GM23338 (cell line): ENCODE measurements at regions not wholly inside any gene's neighbourhood (a gene's known extent, or its start where the extent isn't known, plus 50 kb on each side); places are given as distances from the start of the nearest gene placed in this dataset.

Experiments
- ATAC-seq: fragments of 200-7000 bp; cut with Tn5 transposase; 3 replicates; pipeline ENCODE4 v1.9.1; 2020
- DNase-seq: peaks from one replicate; pipeline ENCODE4 v3.0.0-alpha.2; 2015; ENCODE audit warnings: low spot score
- H2AFZ ChIP-seq: fragments of 200-600 bp; sonication (generic); 2 replicates; pipeline ENCODE4 v1.8.0; 2016; ENCODE audit warnings: antibody characterized with exemption, mild to moderate bottlenecking, moderate library complexity
- H3F3A ChIP-seq: fragments of 200-600 bp; sonication (generic); replicated peaks from 2 replicates; pipeline ENCODE4 v1.8.0; 2017; ENCODE audit warnings: antibody characterized with exemption, mixed run types, low read depth
- H3K27ac ChIP-seq: fragments of 200-600 bp; sonication (generic); 2 replicates; pipeline ENCODE4 v1.6.1; 2016; ENCODE audit warnings: low read depth
- H3K27me3 ChIP-seq: fragments of 200-600 bp; sonication (generic); 2 replicates; pipeline ENCODE4 v1.8.0; 2016; ENCODE audit warnings: mild to moderate bottlenecking, mixed run types, moderate library complexity; ENCODE audit not compliant: insufficient read depth
- H3K36me3 ChIP-seq: fragments of 200-600 bp; sonication (generic); 2 replicates; pipeline ENCODE4 v1.8.0; 2016; ENCODE audit warnings: mild to moderate bottlenecking; ENCODE audit not compliant: insufficient read depth
- H3K4me1 ChIP-seq: fragments of 200-600 bp; sonication (generic); 2 replicates; pipeline ENCODE4 v1.8.0; 2016; ENCODE audit warnings: mild to moderate bottlenecking, moderate library complexity; ENCODE audit not compliant: insufficient read depth
- H3K4me2 ChIP-seq: fragments of 200-600 bp; sonication (generic); 2 replicates; pipeline ENCODE4 v1.7.1; 2017; ENCODE audit warnings: mixed run types
- H3K4me3 ChIP-seq: fragments of 200-600 bp; sonication (generic); 2 replicates; pipeline ENCODE4 v1.6.1; 2016; ENCODE audit warnings: mixed run types
- H3K79me2 ChIP-seq: fragments of 200-600 bp; sonication (generic); replicated peaks from 2 replicates; pipeline ENCODE4 v1.8.0; 2017; ENCODE audit warnings: mild to moderate bottlenecking; ENCODE audit not compliant: insufficient read depth
- H3K9me2 ChIP-seq: fragments of 200-600 bp; sonication (generic); 2 replicates; pipeline ENCODE4 v1.8.0; 2017; ENCODE audit not compliant: insufficient read depth
- H4K20me1 ChIP-seq: fragments of 200-600 bp; sonication (generic); replicated peaks from 2 replicates; pipeline ENCODE4 v1.8.0; 2017; ENCODE audit warnings: mild to moderate bottlenecking; ENCODE audit not compliant: insufficient read depth
- H3K27ac Mint-ChIP-seq: 2 replicates; pipeline ENCODE4 v1.8.0; 2020; ENCODE audit warnings: inconsistent platforms, mild to moderate bottlenecking, moderate library complexity, mixed read lengths
- H3K27me3 Mint-ChIP-seq: 3 replicates; pipeline ENCODE4 v1.8.0; 2022; ENCODE audit warnings: low read depth, mild to moderate bottlenecking, moderate library complexity, mixed read lengths, inconsistent platforms; ENCODE audit not compliant: insufficient read depth, poor library complexity
- H3K36me3 Mint-ChIP-seq: 3 replicates; pipeline ENCODE4 v1.8.0; 2021; ENCODE audit warnings: low read depth, mild to moderate bottlenecking, inconsistent platforms, moderate library complexity, mixed read lengths
- H3K4me1 Mint-ChIP-seq: 3 replicates; pipeline ENCODE4 v1.8.0; 2020; ENCODE audit warnings: mild to moderate bottlenecking, inconsistent platforms, mixed read lengths
- H3K4me3 Mint-ChIP-seq: 3 replicates; pipeline ENCODE4 v1.8.0; 2021; ENCODE audit warnings: moderate library complexity, mild to moderate bottlenecking, inconsistent platforms, mixed read lengths
- H3K9me3 Mint-ChIP-seq: 3 replicates; pipeline ENCODE4 v1.8.0; 2020; ENCODE audit warnings: moderate library complexity, mild to moderate bottlenecking, inconsistent platforms, mixed read lengths
- CREB1 ChIP-seq: fragments of 250-450 bp; sonication (Bioruptor Pico); IDR thresholded peaks from 2 replicates; pipeline ENCODE4 v1.5.0; 2020; ENCODE audit warnings: low read depth, mild to moderate bottlenecking, moderate library complexity
- EZH2 ChIP-seq: fragments of 200-600 bp; sonication (generic); IDR thresholded peaks from one replicate; pipeline ENCODE4 v1.8.0; 2017; ENCODE audit warnings: antibody characterized with exemption, mild to moderate bottlenecking, low read depth; ENCODE audit not compliant: unreplicated experiment
- EZH2phosphoT487 ChIP-seq: fragments of 200-600 bp; sonication (generic); IDR thresholded peaks from one replicate; pipeline ENCODE4 v1.8.1; 2018; ENCODE audit warnings: antibody characterized with exemption; ENCODE audit not compliant: unreplicated experiment
- JUNB ChIP-seq: IDR thresholded peaks from one replicate; pipeline ENCODE4 v1.6.1; 2016; ENCODE audit warnings: antibody characterized with exemption; ENCODE audit not compliant: unreplicated experiment
- NANOG ChIP-seq: IDR thresholded peaks from 2 replicates; pipeline ENCODE4 v1.6.1; 2016; ENCODE audit warnings: antibody characterized with exemption, borderline replicate concordance
- POLR2AphosphoS5 ChIP-seq: IDR thresholded peaks from 2 replicates; pipeline ENCODE4 v1.6.1; 2016; ENCODE audit warnings: antibody characterized with exemption, low read depth
- STAT1 ChIP-seq: IDR thresholded peaks from one replicate; pipeline ENCODE4 v1.6.1; 2016; ENCODE audit warnings: antibody characterized with exemption; ENCODE audit not compliant: unreplicated experiment
- ZNF114 ChIP-seq: fragments of 250-450 bp; sonication (Bioruptor Pico); IDR thresholded peaks from 2 replicates; pipeline ENCODE4 v1.5.0; 2020; ENCODE audit warnings: mild to moderate bottlenecking, moderate library complexity
- ZNF331 ChIP-seq: fragments of 250-450 bp; sonication (Bioruptor Pico); IDR thresholded peaks from 2 replicates; pipeline ENCODE4 v1.5.0; 2020; ENCODE audit warnings: low read depth, mild to moderate bottlenecking, moderate library complexity
- TF ChIP-seq, protein P1 (sequence below): IDR thresholded peaks from one replicate; pipeline ENCODE4 v1.6.1; 2018; ENCODE audit warnings: antibody characterized with exemption; ENCODE audit not compliant: unreplicated experiment
- TF ChIP-seq, protein P2 (sequence below): IDR thresholded peaks from 2 replicates; pipeline ENCODE4 v1.6.1; 2016; ENCODE audit warnings: antibody characterized with exemption
- TF ChIP-seq, protein P3 (sequence below), 2 experiments: fragments of 200-600 bp in 1 of 2; sonication (generic) in 1 of 2; conservative IDR thresholded peaks; 2 replicates each; pipeline versions ENCODE4 v1.5.1 to v1.6.1; 2016 to 2017; ENCODE audit warnings: antibody characterized with exemption in 2 of 2, low read depth in 2 of 2, mild to moderate bottlenecking in 2 of 2, moderate library complexity in 1 of 2
- TF ChIP-seq, protein P4 (sequence below): fragments of 250-450 bp; sonication (Bioruptor Pico); IDR thresholded peaks from 2 replicates; pipeline ENCODE4 v1.5.0; 2020; ENCODE audit warnings: mild to moderate bottlenecking, moderate library complexity

DNA sequence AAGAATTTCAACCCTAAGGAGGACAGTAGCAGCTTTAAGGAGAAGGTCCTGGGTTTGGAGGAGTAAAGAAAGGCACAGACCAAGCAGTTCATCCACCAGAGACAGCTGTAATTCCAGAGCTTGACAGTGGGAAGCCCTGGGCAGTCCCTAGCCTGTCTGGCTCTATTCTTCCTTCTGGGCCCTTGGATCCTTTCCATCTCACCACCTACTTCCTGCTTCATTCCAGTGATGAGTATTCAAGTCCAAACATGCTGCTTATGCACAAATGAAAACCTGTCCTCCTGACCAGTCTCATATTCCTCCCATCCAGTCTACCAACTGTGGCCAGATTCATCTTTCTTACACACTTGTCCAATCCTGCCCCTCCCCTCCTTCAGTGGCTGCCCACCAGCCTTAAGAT is 171.4 kb downstream of the CNTN3 start (continued):
- TF ChIP-seq, protein P1, sequence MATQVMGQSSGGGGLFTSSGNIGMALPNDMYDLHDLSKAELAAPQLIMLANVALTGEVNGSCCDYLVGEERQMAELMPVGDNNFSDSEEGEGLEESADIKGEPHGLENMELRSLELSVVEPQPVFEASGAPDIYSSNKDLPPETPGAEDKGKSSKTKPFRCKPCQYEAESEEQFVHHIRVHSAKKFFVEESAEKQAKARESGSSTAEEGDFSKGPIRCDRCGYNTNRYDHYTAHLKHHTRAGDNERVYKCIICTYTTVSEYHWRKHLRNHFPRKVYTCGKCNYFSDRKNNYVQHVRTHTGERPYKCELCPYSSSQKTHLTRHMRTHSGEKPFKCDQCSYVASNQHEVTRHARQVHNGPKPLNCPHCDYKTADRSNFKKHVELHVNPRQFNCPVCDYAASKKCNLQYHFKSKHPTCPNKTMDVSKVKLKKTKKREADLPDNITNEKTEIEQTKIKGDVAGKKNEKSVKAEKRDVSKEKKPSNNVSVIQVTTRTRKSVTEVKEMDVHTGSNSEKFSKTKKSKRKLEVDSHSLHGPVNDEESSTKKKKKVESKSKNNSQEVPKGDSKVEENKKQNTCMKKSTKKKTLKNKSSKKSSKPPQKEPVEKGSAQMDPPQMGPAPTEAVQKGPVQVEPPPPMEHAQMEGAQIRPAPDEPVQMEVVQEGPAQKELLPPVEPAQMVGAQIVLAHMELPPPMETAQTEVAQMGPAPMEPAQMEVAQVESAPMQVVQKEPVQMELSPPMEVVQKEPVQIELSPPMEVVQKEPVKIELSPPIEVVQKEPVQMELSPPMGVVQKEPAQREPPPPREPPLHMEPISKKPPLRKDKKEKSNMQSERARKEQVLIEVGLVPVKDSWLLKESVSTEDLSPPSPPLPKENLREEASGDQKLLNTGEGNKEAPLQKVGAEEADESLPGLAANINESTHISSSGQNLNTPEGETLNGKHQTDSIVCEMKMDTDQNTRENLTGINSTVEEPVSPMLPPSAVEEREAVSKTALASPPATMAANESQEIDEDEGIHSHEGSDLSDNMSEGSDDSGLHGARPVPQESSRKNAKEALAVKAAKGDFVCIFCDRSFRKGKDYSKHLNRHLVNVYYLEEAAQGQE = no peak
- TF ChIP-seq, protein P2, sequence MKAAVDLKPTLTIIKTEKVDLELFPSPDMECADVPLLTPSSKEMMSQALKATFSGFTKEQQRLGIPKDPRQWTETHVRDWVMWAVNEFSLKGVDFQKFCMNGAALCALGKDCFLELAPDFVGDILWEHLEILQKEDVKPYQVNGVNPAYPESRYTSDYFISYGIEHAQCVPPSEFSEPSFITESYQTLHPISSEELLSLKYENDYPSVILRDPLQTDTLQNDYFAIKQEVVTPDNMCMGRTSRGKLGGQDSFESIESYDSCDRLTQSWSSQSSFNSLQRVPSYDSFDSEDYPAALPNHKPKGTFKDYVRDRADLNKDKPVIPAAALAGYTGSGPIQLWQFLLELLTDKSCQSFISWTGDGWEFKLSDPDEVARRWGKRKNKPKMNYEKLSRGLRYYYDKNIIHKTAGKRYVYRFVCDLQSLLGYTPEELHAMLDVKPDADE = no peak
- TF ChIP-seq ZNF114 (CRISPR knock-in tag) (no peak), EZH2phosphoT487 (no peak)

DNA sequence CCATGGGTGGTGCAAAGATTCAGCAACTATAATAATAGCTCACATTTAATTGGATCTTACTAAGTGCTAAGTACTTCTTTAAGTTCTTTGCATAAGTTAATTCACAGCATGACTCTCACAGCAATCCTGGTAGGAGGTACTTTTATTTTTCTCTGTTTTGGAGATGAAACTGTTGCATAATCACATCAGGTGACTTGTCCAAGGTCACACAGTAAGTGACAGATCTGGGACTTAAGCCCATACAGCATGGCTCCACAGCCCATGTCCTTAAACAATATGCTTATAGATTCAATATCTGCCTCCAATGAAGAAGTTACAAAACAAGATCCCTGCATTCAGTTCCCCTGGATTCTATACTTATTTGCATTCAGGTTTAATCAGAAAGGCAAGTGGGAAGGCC is 171.8 kb downstream of the CNTN3 start:
- Mint-ChIP-seq H3K9me3 (no peaks in the 10 kb centered on the region), H3K27me3 (no peaks in the 10 kb centered on the region), H3K27ac (no peak overlapping the region), H3K4me1 (no peaks in the 10 kb centered on the region), H3K36me3 (no peaks in the 10 kb centered on the region), H3K4me3 (no peak overlapping the region)
- no peaks in the 10 kb centered on the region for H3K9me2 ChIP-seq
- H3K4me2 ChIP-seq = no peak overlapping the region
- H3K27ac ChIP-seq = no peak overlapping the region
- DNase-seq (no peak), ATAC-seq (no peak)
- H3K4me3 ChIP-seq = no peak overlapping the region
- H3F3A ChIP-seq = no peaks in the 10 kb centered on the region
- no peaks in the 10 kb centered on the region for H3K4me1 ChIP-seq
- H3K27me3 ChIP-seq = no peaks in the 10 kb centered on the region
- H2AFZ ChIP-seq = no peak overlapping the region
- no peaks in the 10 kb centered on the region for H3K36me3 ChIP-seq
- H3K79me2 ChIP-seq = no peaks in the 10 kb centered on the region
- H4K20me1 ChIP-seq = no peaks in the 10 kb centered on the region
- TF ChIP-seq STAT1 (no peak), CREB1 (CRISPR knock-in tag) (no peak), EZH2phosphoT487 (no peak), POLR2AphosphoS5 (no peak), EZH2 (no peak), JUNB (no peak), ZNF331 (CRISPR knock-in tag) (no peak), NANOG (no peak)
- TF ChIP-seq, protein P3, sequence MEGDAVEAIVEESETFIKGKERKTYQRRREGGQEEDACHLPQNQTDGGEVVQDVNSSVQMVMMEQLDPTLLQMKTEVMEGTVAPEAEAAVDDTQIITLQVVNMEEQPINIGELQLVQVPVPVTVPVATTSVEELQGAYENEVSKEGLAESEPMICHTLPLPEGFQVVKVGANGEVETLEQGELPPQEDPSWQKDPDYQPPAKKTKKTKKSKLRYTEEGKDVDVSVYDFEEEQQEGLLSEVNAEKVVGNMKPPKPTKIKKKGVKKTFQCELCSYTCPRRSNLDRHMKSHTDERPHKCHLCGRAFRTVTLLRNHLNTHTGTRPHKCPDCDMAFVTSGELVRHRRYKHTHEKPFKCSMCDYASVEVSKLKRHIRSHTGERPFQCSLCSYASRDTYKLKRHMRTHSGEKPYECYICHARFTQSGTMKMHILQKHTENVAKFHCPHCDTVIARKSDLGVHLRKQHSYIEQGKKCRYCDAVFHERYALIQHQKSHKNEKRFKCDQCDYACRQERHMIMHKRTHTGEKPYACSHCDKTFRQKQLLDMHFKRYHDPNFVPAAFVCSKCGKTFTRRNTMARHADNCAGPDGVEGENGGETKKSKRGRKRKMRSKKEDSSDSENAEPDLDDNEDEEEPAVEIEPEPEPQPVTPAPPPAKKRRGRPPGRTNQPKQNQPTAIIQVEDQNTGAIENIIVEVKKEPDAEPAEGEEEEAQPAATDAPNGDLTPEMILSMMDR (conservative IDR thresholded peaks at IDR 0.05; ENCODE audit: low read depth in 2 of 2) = no peak
- TF ChIP-seq, protein P4, sequence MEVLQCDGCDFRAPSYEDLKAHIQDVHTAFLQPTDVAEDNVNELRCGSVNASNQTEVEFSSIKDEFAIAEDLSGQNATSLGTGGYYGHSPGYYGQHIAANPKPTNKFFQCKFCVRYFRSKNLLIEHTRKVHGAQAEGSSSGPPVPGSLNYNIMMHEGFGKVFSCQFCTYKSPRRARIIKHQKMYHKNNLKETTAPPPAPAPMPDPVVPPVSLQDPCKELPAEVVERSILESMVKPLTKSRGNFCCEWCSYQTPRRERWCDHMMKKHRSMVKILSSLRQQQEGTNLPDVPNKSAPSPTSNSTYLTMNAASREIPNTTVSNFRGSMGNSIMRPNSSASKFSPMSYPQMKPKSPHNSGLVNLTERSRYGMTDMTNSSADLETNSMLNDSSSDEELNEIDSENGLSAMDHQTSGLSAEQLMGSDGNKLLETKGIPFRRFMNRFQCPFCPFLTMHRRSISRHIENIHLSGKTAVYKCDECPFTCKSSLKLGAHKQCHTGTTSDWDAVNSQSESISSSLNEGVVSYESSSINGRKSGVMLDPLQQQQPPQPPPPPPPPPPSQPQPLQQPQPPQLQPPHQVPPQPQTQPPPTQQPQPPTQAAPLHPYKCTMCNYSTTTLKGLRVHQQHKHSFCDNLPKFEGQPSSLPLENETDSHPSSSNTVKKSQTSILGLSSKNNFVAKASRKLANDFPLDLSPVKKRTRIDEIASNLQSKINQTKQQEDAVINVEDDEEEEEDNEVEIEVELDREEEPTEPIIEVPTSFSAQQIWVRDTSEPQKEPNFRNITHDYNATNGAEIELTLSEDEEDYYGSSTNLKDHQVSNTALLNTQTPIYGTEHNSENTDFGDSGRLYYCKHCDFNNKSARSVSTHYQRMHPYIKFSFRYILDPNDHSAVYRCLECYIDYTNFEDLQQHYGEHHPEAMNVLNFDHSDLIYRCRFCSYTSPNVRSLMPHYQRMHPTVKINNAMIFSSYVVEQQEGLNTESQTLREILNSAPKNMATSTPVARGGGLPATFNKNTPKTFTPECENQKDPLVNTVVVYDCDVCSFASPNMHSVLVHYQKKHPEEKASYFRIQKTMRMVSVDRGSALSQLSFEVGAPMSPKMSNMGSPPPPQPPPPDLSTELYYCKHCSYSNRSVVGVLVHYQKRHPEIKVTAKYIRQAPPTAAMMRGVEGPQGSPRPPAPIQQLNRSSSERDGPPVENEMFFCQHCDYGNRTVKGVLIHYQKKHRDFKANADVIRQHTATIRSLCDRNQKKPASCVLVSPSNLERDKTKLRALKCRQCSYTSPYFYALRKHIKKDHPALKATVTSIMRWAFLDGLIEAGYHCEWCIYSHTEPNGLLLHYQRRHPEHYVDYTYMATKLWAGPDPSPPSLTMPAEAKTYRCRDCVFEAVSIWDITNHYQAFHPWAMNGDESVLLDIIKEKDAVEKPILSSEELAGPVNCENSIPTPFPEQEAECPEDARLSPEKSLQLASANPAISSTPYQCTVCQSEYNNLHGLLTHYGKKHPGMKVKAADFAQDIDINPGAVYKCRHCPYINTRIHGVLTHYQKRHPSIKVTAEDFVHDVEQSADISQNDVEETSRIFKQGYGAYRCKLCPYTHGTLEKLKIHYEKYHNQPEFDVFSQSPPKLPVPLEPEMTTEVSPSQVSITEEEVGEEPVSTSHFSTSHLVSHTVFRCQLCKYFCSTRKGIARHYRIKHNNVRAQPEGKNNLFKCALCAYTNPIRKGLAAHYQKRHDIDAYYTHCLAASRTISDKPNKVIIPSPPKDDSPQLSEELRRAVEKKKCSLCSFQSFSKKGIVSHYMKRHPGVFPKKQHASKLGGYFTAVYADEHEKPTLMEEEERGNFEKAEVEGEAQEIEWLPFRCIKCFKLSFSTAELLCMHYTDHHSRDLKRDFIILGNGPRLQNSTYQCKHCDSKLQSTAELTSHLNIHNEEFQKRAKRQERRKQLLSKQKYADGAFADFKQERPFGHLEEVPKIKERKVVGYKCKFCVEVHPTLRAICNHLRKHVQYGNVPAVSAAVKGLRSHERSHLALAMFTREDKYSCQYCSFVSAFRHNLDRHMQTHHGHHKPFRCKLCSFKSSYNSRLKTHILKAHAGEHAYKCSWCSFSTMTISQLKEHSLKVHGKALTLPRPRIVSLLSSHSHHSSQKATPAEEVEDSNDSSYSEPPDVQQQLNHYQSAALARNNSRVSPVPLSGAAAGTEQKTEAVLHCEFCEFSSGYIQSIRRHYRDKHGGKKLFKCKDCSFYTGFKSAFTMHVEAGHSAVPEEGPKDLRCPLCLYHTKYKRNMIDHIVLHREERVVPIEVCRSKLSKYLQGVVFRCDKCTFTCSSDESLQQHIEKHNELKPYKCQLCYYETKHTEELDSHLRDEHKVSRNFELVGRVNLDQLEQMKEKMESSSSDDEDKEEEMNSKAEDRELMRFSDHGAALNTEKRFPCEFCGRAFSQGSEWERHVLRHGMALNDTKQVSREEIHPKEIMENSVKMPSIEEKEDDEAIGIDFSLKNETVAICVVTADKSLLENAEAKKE (CRISPR knock-in tag) = no peak
- TF ChIP-seq, protein P2 = no peak
